Right lobe of liver (tissue), 6 donors: ENCODE measurements at regions not wholly inside any gene's neighbourhood (a gene's known extent, or its start where the extent isn't known, plus 50 kb on each side); places are given as distances from the start of the nearest gene placed in this dataset.

Experiments used
- ATAC-seq, 4 donors: fragments of 200-7000 bp; cut with Tn5 transposase; one replicate each; pipeline ENCODE4 v1.9.1; 2020; ENCODE audit warnings: mild to moderate bottlenecking in 4 of 4, moderate library complexity in 4 of 4
- DNase-seq, 3 donors: peaks; one replicate each; pipeline ENCODE4 v3.0.0-alpha.2; 2020
- H3K27ac ChIP-seq, 3 donors: fragments of 200-600 bp; one replicate each; pipeline ENCODE4 v1.8.0; 2022
- H3K27me3 ChIP-seq, 2 donors: fragments of 200-600 bp; one replicate each; pipeline ENCODE4 v1.8.0; 2022
- H3K36me3 ChIP-seq, 4 donors: fragments of 200-600 bp; sonication (generic) in 1 of 4; one replicate each; pipeline versions ENCODE4 v1.5.1 to v1.8.0; 2017 to 2022; ENCODE audit warnings: control low read depth in 1 of 4
- H3K4me1 ChIP-seq, 4 donors: fragments of 200-600 bp; sonication (generic) in 1 of 4; one replicate each; pipeline versions ENCODE4 v1.5.1 to v1.8.0; 2017 to 2022; ENCODE audit warnings: control low read depth in 1 of 4
- H3K4me3 ChIP-seq, 3 donors: fragments of 200-600 bp; one replicate each; pipeline ENCODE4 v1.8.0; 2022
- H3K9me3 ChIP-seq, 4 donors: fragments of 200-600 bp; sonication (generic) in 1 of 4; one replicate each; pipeline versions ENCODE4 v1.5.1 to v1.8.0; 2017 to 2022; ENCODE audit warnings: control low read depth in 1 of 4
- CTCF ChIP-seq, 4 donors: fragments of 200-600 bp in 3 of 4; fragments of 450-650 bp in 1 of 4; IDR thresholded peaks; one replicate each; pipeline versions ENCODE4 v1.5.1 to v1.8.0; 2016 to 2022; ENCODE audit warnings: antibody characterized with exemption in 4 of 4, mild to moderate bottlenecking in 2 of 4
- POLR2A ChIP-seq: fragments of 450-650 bp; IDR thresholded peaks from one replicate; pipeline ENCODE4 v1.6.1; 2017; ENCODE audit warnings: antibody characterized with exemption, mild to moderate bottlenecking
- WGBS: methylation state at CpG from one replicate; pipeline ENCODE4 v1.1.6; 2018; ENCODE audit warnings: low coverage, low lambda C conversion rate; ENCODE audit not compliant: insufficient coverage; ENCODE audit errors: missing lambda C conversion rate; 5-methylcytosine and 5-hydroxymethylcytosine counted together
- intact Hi-C, 2 donors: fragments of 100-400 bp; cut with DNase I; formaldehyde crosslinking; loops; one replicate each; pipeline versions ENCODE4 v1.11.2 to v1.14.1; 2022
- donor health status: DM: no; HTN: yes; CAD: no.
- donor health status: DM: no; HTN: no; CAD: no.
- donor health status: DM: no; HTN: no; CAD: no.
- donor health status: DM: no; HTN: yes; CAD: no.
- donor health status: DM: no; HTN: yes; CAD: no.

- DNase-seq, result no peak
- Histone ChIP-seq H3K27ac (no peak overlapping the region), H3K36me3 (no peaks in the 10 kb centered on the region), H3K4me1 (no peaks in the 10 kb centered on the region), H3K9me3 (no peaks in the 10 kb centered on the region), H3K27me3 (no peaks in the 10 kb centered on the region), H3K4me3 (no peak overlapping the region)
- intact Hi-C loops, result no loop called here
- 42% methylated on average over 1 of the region's 1 CpG for WGBS
- TF ChIP-seq POLR2A, result no peak
- TF ChIP-seq CTCF (IDR thresholded peaks at IDR 0.05), result no peak
- ATAC-seq, result no peak
Observed at GRCh38 chr5:71895546-71895945, 176.5 kb downstream of the CARTPT start.

- Histone ChIP-seq H3K27me3 (no peaks in the 10 kb centered on the region), H3K4me3 (no peak overlapping the region), H3K36me3 (no peaks in the 10 kb centered on the region), H3K27ac (no peak overlapping the region), H3K4me1 (no peaks in the 10 kb centered on the region), H3K9me3 (no peaks in the 10 kb centered on the region)
- DNase-seq (no peak), ATAC-seq (no peak)
- TF ChIP-seq POLR2A (no peak), CTCF (IDR thresholded peaks at IDR 0.05) (no peak)
- 88% methylated on average over 1 of the region's 2 CpGs for WGBS
- intact Hi-C loops, result no loop called here
Observed at GRCh38 chr5:71899865-71900342, 180.8 kb downstream of the CARTPT start.

- H3K27ac ChIP-seq, result no peak overlapping the region
- no peaks in the 10 kb centered on the region for H3K36me3 ChIP-seq
- no peaks in the 10 kb centered on the region for H3K4me1 ChIP-seq
- intact Hi-C loops, result no loop called here
- H3K9me3 ChIP-seq, result no peaks in the 10 kb centered on the region
- 46% methylated on average over 2 of the region's 2 CpGs for WGBS
- ATAC-seq, result no peak
- H3K27me3 ChIP-seq, result no peaks in the 10 kb centered on the region
- no peak overlapping the region for H3K4me3 ChIP-seq
- DNase-seq, result no peak
- TF ChIP-seq POLR2A (no peak), CTCF (IDR thresholded peaks at IDR 0.05) (no peak)
Observed at GRCh38 chr5:71903808-71904207, 184.7 kb downstream of the CARTPT start.

- WGBS, result 89% methylated on average over 2 of the region's 2 CpGs
- Histone ChIP-seq H3K4me3 (no peak overlapping the region), H3K27me3 (no peaks in the 10 kb centered on the region), H3K4me1 (no peaks in the 10 kb centered on the region), H3K9me3 (no peaks in the 10 kb centered on the region), H3K36me3 (no peaks in the 10 kb centered on the region), H3K27ac (no peak overlapping the region)
- no peak for DNase-seq
- intact Hi-C loops, result no loop called here
- ATAC-seq, result no peak
- TF ChIP-seq CTCF (IDR thresholded peaks at IDR 0.05) (no peak), POLR2A (no peak)
Observed at GRCh38 chr5:71904852-71905251, 185.8 kb downstream of the CARTPT start.
